ENCODE measurements at regions not wholly inside any gene's neighbourhood (a gene's known extent, or its start where the extent isn't known, plus 50 kb on each side); places are given as distances from the start of the nearest gene placed in this dataset.

GRCh38 chr17:59485015-59485414 lies 80.4 kb upstream of the DHX40 start:
- no peak for DNase-seq (ENCODE audit: low read depth in 2 of 2)
- TF ChIP-seq CTCF (IDR thresholded peaks at IDR 0.05; ENCODE audit: low read depth, low read length) = no peak
- H3K4me3 ChIP-seq (replicated peaks in 1 of 2; ENCODE audit: low read depth in 2 of 2, low read length in 2 of 2) = no peak overlapping the region

- TF ChIP-seq CTCF (IDR thresholded peaks at IDR 0.05; ENCODE audit: low read depth, low read length) = no peak
- H3K4me3 ChIP-seq (replicated peaks in 1 of 2; ENCODE audit: low read depth in 2 of 2, low read length in 2 of 2) = no peak overlapping the region
- DNase-seq (ENCODE audit: low read depth in 2 of 2) = no peak
Measured at GRCh38 chr17:59485946-59486345, 79.5 kb upstream of the DHX40 start.

GRCh38 chr17:59487161-59487873 lies 78.1 kb upstream of the DHX40 start:
- TF ChIP-seq CTCF (IDR thresholded peaks at IDR 0.05; ENCODE audit: low read depth, low read length) = no peak
- H3K4me3 ChIP-seq (replicated peaks in 1 of 2; ENCODE audit: low read depth in 2 of 2, low read length in 2 of 2) = no peak overlapping the region
- DNase-seq (ENCODE audit: low read depth in 2 of 2) = peak in 1 of 2 donors; percentile 13

GRCh38 chr17:59488805-59489204 lies 76.6 kb upstream of the DHX40 start:
- H3K4me3 ChIP-seq (replicated peaks in 1 of 2; ENCODE audit: low read depth in 2 of 2, low read length in 2 of 2) = no peak overlapping the region
- no peak for DNase-seq (ENCODE audit: low read depth in 2 of 2)
- TF ChIP-seq CTCF (IDR thresholded peaks at IDR 0.05; ENCODE audit: low read depth, low read length) = no peak

GRCh38 chr17:59490216-59490615 lies 75.2 kb upstream of the DHX40 start:
- no peak for TF ChIP-seq CTCF (IDR thresholded peaks at IDR 0.05; ENCODE audit: low read depth, low read length)
- DNase-seq (ENCODE audit: low read depth in 2 of 2) = peak in 1 of 2 donors; percentile 11
- H3K4me3 ChIP-seq (replicated peaks in 1 of 2; ENCODE audit: low read depth in 2 of 2, low read length in 2 of 2) = no peak overlapping the region

GRCh38 chr17:59491353-59492090 lies 73.9 kb upstream of the DHX40 start:
- H3K4me3 ChIP-seq (replicated peaks in 1 of 2; ENCODE audit: low read depth in 2 of 2, low read length in 2 of 2) = no peak overlapping the region
- no peak for TF ChIP-seq CTCF (IDR thresholded peaks at IDR 0.05; ENCODE audit: low read depth, low read length)
- DNase-seq (ENCODE audit: low read depth in 2 of 2) = peak in 1 of 2 donors; percentile 10
